ENCODE measurements at regions not wholly inside any gene's neighbourhood (a gene's known extent, or its start where the extent isn't known, plus 50 kb on each side); places are given as distances from the start of the nearest gene placed in this dataset.

DNA sequence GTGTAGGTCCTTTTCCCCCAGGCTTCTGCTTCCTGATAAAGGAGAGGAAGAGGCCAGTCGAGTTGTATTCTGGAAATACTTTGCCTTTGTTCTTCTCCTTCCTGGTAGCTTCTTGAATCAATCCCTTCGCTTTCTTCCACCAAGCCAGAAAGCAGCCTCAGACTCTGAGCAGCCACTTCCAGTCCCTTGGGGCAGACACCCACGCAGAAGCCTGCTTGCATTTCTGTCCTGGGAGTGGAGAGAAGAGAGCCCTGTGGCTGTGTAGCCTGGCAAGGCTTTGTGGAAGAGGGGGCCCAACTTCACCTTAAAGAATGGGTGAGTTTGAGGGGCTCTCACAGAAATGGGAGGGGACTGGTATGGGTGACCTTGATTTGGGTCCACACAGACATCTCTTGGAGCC, 211.0 kb upstream of the SSTR4 start:
- Histone ChIP-seq H3K27ac (no peak overlapping the region), H3K79me2 (no peaks in the 10 kb centered on the region), H3K36me3 (ENCODE audit: control insufficient read depth, insufficient read depth, low read length) (no peaks in the 10 kb centered on the region), H3K4me2 (ENCODE audit: low read length) (no peak overlapping the region), H3K9ac (no peak overlapping the region), H3K9me3 (ENCODE audit: control insufficient read depth, low read length) (no peaks in the 10 kb centered on the region), H3K4me3 (ENCODE audit: low read depth, low read length) (no peak overlapping the region), H3K27me3 (ENCODE audit: control insufficient read depth, insufficient read depth, low read length) (no peaks in the 10 kb centered on the region), H2AFZ (no peak overlapping the region), H3K4me1 (no peaks in the 10 kb centered on the region)
- TF ChIP-seq CTCF (IDR thresholded peaks at IDR 0.05): no peak

DNA sequence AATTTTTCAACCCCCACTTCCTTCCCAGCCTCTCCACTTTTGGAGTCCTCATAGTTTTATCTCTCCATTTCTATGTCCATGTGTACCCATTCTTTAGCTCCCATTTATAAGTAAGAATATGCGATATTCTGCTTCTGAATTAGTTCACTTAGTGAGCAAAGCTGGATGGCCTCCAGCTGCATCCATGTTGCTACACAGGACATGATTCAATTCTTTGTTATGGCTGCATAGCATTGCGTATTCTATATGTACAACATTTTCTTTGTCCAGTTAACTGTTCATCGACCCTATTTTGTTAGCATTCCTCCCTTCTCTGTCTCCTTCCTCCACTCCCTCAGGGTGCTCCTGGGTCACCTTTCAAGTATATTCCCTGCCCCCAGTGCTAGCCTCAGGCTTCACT, 210.0 kb upstream of the SSTR4 start:
- Histone ChIP-seq H3K4me1 (no peaks in the 10 kb centered on the region), H2AFZ (no peak overlapping the region), H3K36me3 (ENCODE audit: control insufficient read depth, insufficient read depth, low read length) (no peaks in the 10 kb centered on the region), H3K4me2 (ENCODE audit: low read length) (no peak overlapping the region), H3K27ac (no peak overlapping the region), H3K4me3 (ENCODE audit: low read depth, low read length) (no peak overlapping the region), H3K9ac (no peak overlapping the region), H3K27me3 (ENCODE audit: control insufficient read depth, insufficient read depth, low read length) (no peaks in the 10 kb centered on the region), H3K79me2 (no peaks in the 10 kb centered on the region), H3K9me3 (ENCODE audit: control insufficient read depth, low read length) (no peaks in the 10 kb centered on the region)
- no peak for TF ChIP-seq CTCF (IDR thresholded peaks at IDR 0.05)

DNA sequence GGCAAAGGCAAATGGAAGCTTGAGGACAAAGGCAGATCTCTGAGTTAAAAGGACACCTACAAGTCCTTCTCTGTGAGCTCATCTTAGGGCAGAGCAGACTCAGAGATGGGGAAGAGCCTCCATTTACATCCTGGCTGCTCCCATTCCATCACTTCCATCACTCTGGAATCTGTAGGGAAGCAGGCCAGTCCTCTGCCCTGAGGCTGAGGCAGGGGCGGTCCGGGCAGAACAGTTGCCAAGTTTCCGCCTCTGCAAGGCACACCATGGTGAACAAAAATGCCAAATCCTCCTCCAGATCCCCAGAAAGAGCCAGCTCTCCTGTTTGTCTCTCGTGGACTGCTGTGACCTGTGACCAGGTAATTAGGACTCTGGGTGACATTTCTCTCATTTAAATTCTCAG, 209.6 kb upstream of the SSTR4 start:
- H3K4me3 ChIP-seq (ENCODE audit: low read depth, low read length): no peak overlapping the region
- H3K36me3 ChIP-seq (ENCODE audit: control insufficient read depth, insufficient read depth, low read length): no peaks in the 10 kb centered on the region
- no peak for TF ChIP-seq CTCF (IDR thresholded peaks at IDR 0.05)
- H3K79me2 ChIP-seq: no peaks in the 10 kb centered on the region
- H3K9ac ChIP-seq: no peak overlapping the region
- no peaks in the 10 kb centered on the region for H3K27me3 ChIP-seq (ENCODE audit: control insufficient read depth, insufficient read depth, low read length)
- no peak overlapping the region for H3K4me2 ChIP-seq (ENCODE audit: low read length)
- no peaks in the 10 kb centered on the region for H3K4me1 ChIP-seq
- no peaks in the 10 kb centered on the region for H3K9me3 ChIP-seq (ENCODE audit: control insufficient read depth, low read length)
- no peak overlapping the region for H2AFZ ChIP-seq
- H3K27ac ChIP-seq: no peak overlapping the region

DNA sequence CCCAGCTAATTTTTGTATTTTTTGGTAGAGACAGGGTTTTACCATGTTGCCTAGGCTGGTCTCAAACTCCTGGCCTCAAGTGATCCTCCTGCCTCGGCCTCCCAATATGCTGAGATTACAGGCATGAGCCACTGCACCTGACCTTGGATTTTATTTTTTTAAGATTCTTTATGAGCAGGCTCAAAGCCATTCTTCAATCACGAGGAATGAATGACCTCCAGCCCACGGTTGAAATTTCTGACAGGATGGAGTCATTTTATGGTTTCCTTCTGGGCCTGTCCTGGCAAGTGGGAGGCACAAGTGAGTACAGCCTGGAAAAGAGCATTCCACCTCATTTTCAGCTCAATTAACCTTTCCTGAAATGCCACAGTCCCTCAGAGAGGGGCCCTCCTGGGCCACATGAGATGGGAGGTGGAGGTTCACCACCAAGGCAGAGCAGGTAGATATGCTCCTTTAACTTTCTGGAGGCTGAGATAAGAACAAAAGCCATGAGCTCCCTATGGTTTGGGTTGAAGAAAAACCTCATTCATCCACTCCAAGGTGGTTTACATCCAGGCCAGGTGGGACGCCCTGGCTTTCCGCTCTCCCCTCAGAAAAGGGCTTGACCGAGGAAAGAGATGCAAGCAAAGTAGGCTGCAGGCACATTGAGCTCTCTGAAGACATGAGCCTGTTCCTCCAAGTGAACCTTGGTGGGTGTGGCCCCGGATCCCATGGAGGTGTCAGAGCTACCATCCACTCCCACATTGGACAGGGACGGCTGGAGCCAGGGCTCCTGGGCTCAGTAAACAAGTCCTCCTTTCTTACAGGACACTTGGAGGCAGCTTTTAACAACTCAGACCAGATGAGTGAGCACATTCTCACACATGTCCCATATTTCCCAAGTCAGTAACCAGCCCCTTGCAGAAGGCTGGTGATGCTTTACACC, 208.5 kb upstream of the SSTR4 start:
- TF ChIP-seq CTCF (IDR thresholded peaks at IDR 0.05): no peak
- Histone ChIP-seq H3K9ac (no peak overlapping the region), H3K9me3 (ENCODE audit: control insufficient read depth, low read length) (no peaks in the 10 kb centered on the region), H3K27me3 (ENCODE audit: control insufficient read depth, insufficient read depth, low read length) (no peaks in the 10 kb centered on the region), H3K4me1 (no peaks in the 10 kb centered on the region), H3K4me2 (ENCODE audit: low read length) (no peak overlapping the region), H3K36me3 (ENCODE audit: control insufficient read depth, insufficient read depth, low read length) (no peaks in the 10 kb centered on the region), H3K4me3 (ENCODE audit: low read depth, low read length) (no peak overlapping the region), H2AFZ (no peak overlapping the region), H3K79me2 (no peaks in the 10 kb centered on the region), H3K27ac (no peak overlapping the region)

DNA sequence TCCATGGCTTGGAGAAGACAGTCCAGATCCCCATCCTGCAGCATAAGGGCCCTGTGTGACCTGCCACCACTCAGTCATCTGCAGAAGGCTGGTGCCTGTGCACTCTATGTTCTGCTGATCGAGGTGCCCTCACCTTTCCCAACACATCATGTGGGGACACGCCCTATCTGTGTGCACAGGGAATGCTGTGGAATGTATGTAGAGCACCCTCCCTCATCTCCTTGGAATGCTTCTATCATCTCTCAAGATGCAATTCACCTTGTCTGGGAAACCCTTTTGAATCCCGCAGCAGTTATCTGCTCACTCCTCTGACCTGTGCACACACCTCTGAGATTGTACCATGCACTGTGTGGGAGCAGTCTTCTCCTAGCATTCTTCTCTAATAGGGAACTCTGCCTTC, 207.2 kb upstream of the SSTR4 start:
- Histone ChIP-seq H3K4me3 (ENCODE audit: low read depth, low read length) (no peak overlapping the region), H2AFZ (no peak overlapping the region), H3K4me1 (no peaks in the 10 kb centered on the region), H3K27me3 (ENCODE audit: control insufficient read depth, insufficient read depth, low read length) (no peaks in the 10 kb centered on the region), H3K27ac (no peak overlapping the region), H3K79me2 (no peaks in the 10 kb centered on the region), H3K36me3 (ENCODE audit: control insufficient read depth, insufficient read depth, low read length) (no peaks in the 10 kb centered on the region), H3K9me3 (ENCODE audit: control insufficient read depth, low read length) (no peaks in the 10 kb centered on the region), H3K4me2 (ENCODE audit: low read length) (no peak overlapping the region), H3K9ac (no peak overlapping the region)
- no peak for TF ChIP-seq CTCF (IDR thresholded peaks at IDR 0.05)
